ENCODE measurements at regions not wholly inside any gene's neighbourhood (a gene's known extent, or its start where the extent isn't known, plus 50 kb on each side); places are given as distances from the start of the nearest gene placed in this dataset.
A peak's percentile ranks its signal among the peaks of the same experiment; 100 is the strongest.

DNA sequence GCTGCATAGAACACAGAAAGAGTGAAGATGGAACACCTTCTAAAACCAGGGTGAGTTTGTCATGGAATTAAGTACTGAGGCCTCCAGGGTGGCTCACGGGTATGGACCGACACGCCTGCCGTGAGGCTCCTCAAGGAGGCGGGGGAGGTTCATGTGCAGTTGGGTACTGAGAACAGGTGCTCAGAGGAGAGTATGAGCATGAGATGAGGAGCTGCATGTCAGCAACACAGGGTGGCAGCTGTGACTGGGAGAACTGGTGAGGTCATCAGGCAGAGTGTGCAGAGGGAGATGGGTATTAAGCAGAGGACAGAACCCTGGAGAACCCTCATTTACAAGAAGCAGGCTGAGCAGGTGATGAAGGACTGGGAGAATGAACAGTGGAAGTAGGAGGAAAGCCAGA, 63.2 kb upstream of the KLHL29 start:
- Histone ChIP-seq H3K4me3 (no peak overlapping the region), H3K36me3 (ENCODE audit: low read depth, missing control alignments) (no peaks in the 10 kb centered on the region), H3K27ac (no peak overlapping the region), H3K4me1 (peaks cover 11% of the 10 kb centered on the region), H3K27me3 (no peaks in the 10 kb centered on the region), H3K9me3 (no peaks in the 10 kb centered on the region)
- intact Hi-C loops (cut with DNase I; ENCODE audit: low total_unique reads), result no loop called here
- TF ChIP-seq, protein P1, sequence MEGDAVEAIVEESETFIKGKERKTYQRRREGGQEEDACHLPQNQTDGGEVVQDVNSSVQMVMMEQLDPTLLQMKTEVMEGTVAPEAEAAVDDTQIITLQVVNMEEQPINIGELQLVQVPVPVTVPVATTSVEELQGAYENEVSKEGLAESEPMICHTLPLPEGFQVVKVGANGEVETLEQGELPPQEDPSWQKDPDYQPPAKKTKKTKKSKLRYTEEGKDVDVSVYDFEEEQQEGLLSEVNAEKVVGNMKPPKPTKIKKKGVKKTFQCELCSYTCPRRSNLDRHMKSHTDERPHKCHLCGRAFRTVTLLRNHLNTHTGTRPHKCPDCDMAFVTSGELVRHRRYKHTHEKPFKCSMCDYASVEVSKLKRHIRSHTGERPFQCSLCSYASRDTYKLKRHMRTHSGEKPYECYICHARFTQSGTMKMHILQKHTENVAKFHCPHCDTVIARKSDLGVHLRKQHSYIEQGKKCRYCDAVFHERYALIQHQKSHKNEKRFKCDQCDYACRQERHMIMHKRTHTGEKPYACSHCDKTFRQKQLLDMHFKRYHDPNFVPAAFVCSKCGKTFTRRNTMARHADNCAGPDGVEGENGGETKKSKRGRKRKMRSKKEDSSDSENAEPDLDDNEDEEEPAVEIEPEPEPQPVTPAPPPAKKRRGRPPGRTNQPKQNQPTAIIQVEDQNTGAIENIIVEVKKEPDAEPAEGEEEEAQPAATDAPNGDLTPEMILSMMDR (IDR thresholded peaks at IDR 0.05), result no peak
- TF ChIP-seq POLR2A (IDR thresholded peaks at IDR 0.05), result no peak
- 92 to 98% methylated on average over 5 of the region's 5 CpGs for WGBS, 2 donors
- DNase-seq, result no peak

DNA sequence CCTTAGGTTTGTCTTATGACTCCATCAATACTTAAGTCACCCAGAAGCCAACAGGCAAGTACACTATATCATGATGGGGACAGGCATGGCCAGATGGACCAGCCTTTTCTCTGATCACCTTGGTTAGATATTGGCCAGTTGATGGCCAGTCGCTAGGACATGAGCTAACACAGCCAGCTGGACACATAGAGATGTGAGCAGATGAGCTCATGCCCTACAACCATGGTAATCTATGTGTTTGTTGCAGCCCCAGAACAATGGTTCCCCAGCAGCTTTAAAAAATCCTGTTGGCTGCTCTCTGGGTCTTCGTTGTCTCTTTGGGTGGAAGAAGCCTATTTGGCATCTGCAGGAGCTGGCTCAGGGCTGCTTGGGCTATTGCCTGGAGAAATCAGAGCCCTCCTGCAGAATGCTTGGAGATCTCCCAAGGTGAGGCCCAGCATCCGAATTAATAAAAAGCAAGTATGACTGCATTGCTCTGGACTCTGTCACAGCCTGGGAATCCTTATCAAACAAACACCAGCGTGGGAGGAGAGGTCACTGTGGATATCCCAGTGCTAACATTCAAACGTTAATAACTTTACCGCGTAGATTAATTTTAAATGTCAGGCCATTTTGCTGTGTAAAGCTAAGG, 62.3 kb upstream of the KLHL29 start:
- TF ChIP-seq POLR2A (IDR thresholded peaks at IDR 0.05), result no peak
- TF ChIP-seq, protein P1 (IDR thresholded peaks at IDR 0.05), result no peak
- H3K27ac ChIP-seq, result no peak overlapping the region
- intact Hi-C loops (cut with DNase I; ENCODE audit: low total_unique reads), result no loop called here
- DNase-seq, result peak; percentile 29
- no peaks in the 10 kb centered on the region for H3K27me3 ChIP-seq
- 20 to 21% methylated on average over 7 of the region's 7 CpGs for WGBS, 2 donors
- H3K36me3 ChIP-seq (ENCODE audit: low read depth, missing control alignments), result no peaks in the 10 kb centered on the region
- no peak overlapping the region for H3K4me3 ChIP-seq
- H3K4me1 ChIP-seq, result peaks cover 11% of the 10 kb centered on the region
- no peaks in the 10 kb centered on the region for H3K9me3 ChIP-seq

DNA sequence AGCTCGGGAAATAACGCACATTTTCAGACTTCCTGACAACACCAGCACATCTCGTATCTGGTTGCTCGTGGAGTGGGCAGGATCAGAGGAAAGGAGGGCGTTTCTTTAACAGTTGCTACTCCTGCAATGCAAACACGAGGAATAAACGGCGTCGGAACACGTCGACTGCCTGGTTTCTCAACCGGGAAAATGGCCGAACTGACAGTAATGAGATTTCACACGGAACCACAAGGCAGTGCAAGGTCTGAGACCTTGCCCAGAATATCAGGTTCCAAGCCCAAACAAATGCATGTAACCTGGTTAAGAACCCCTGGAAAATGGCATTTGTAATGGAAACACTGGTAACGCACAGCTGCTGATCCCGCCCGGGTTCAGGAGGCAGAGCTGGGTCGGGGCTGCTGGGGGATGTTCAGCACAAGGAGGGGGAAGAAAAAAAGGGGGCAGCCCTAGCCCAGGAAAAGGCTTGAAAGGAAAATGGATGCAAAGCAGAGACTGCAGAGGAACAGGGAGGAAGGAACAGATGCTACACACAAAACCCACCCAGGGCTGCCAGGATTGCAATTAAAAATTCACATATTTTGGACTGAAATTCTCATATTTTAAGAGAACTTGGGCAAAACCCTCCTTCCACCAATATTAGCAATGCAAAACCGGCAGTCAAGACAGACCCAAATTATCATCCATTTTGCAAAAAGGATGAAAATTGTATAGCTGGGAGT, 61.6 kb upstream of the KLHL29 start:
- H3K9me3 ChIP-seq, result no peaks in the 10 kb centered on the region
- no peak for TF ChIP-seq POLR2A (IDR thresholded peaks at IDR 0.05)
- TF ChIP-seq, protein P1 (IDR thresholded peaks at IDR 0.05), result no peak
- no peak overlapping the region for H3K27ac ChIP-seq
- H3K27me3 ChIP-seq, result no peaks in the 10 kb centered on the region
- intact Hi-C loops (cut with DNase I; ENCODE audit: low total_unique reads), result no loop called here
- WGBS, 2 donors, result 37 to 39% methylated on average over 19 of the region's 19 CpGs
- no peaks in the 10 kb centered on the region for H3K36me3 ChIP-seq (ENCODE audit: low read depth, missing control alignments)
- no peak overlapping the region for H3K4me3 ChIP-seq
- no peak for DNase-seq
- H3K4me1 ChIP-seq, result peaks cover 11% of the 10 kb centered on the region

- intact Hi-C loops (cut with DNase I; ENCODE audit: low total_unique reads), result no loop called here
- DNase-seq, result no peak
- H3K27me3 ChIP-seq, result no peaks in the 10 kb centered on the region
These were observed 60.9 kb upstream of the KLHL29 start for GRCh38 chr2:23323917-23324680.

More at GRCh38 chr2:23323917-23324680, 60.9 kb upstream of the KLHL29 start:
- no peaks in the 10 kb centered on the region for H3K9me3 ChIP-seq
- H3K4me3 ChIP-seq, result no peak overlapping the region
- 65 to 76% methylated on average over 20 of the region's 20 CpGs for WGBS, 2 donors
- H3K4me1 ChIP-seq, result peaks cover 11% of the 10 kb centered on the region
- H3K27ac ChIP-seq, result no peak overlapping the region
- TF ChIP-seq, protein P1 (IDR thresholded peaks at IDR 0.05), result no peak
- TF ChIP-seq POLR2A (IDR thresholded peaks at IDR 0.05), result no peak
- H3K36me3 ChIP-seq (ENCODE audit: low read depth, missing control alignments), result no peaks in the 10 kb centered on the region

Measured in testis (tissue), 2 donors.